CD1c-positive myeloid dendritic cell (primary cell): ENCODE measurements at regions not wholly inside any gene's neighbourhood (a gene's known extent, or its start where the extent isn't known, plus 50 kb on each side); places are given as distances from the start of the nearest gene placed in this dataset.
"Not testable (repeated sequence)": the region's sequence is repeated elsewhere in the genome, so short reads cannot be mapped to it uniquely, and the experiment has no call there.

Source experiments
- DNase-seq: peaks from one replicate; pipeline ENCODE4 v3.0.0-alpha.2; 2016; ENCODE audit errors: extremely low spot score

GRCh38 chr4:67038228-67038566 lies 507.1 kb downstream of the CENPC start:
- no peak for DNase-seq

GRCh38 chr4:67037504-67038227 lies 507.6 kb downstream of the CENPC start:
- DNase-seq: no peak

GRCh38 chr4:67036791-67037190 lies 508.5 kb downstream of the CENPC start:
- no peak for DNase-seq

GRCh38 chr4:67035986-67036385 lies 509.3 kb downstream of the CENPC start:
- DNase-seq: no peak

GRCh38 chr4:67035501-67035900 lies 509.8 kb downstream of the CENPC start:
- no peak for DNase-seq

- DNase-seq: no peak
Observed at GRCh38 chr4:67030636-67031035, 514.7 kb downstream of the CENPC start.

GRCh38 chr4:67020438-67020797 lies 524.9 kb downstream of the CENPC start:
- no peak for DNase-seq

GRCh38 chr4:67019686-67020437 lies 525.4 kb downstream of the CENPC start:
- DNase-seq: no peak

- DNase-seq: no peak
Observed at GRCh38 chr4:67014592-67014991, 530.7 kb downstream of the CENPC start.

- DNase-seq: no peak
Observed at GRCh38 chr4:67006791-67007190, 538.5 kb downstream of the CENPC start.

GRCh38 chr4:66991521-66991920 lies 553.8 kb downstream of the CENPC start:
- no peak for DNase-seq

- DNase-seq: no peak
Observed at GRCh38 chr4:66974665-66975064, 570.6 kb downstream of the CENPC start.

GRCh38 chr4:66972087-66972486 lies 573.2 kb downstream of the CENPC start:
- no peak for DNase-seq

- peak; percentile 9 for DNase-seq
Observed at GRCh38 chr4:66964467-66964866, 580.8 kb downstream of the CENPC start.

- no peak for DNase-seq
Observed at GRCh38 chr4:66963084-66963483, 582.2 kb downstream of the CENPC start.

GRCh38 chr4:66959207-66959606 lies 586.1 kb downstream of the CENPC start:
- DNase-seq: no peak

- DNase-seq: no peak
Observed at GRCh38 chr4:66956852-66957251, 588.5 kb downstream of the CENPC start.

- DNase-seq: no peak
Observed at GRCh38 chr4:66956426-66956825, 588.9 kb downstream of the CENPC start.

GRCh38 chr4:66955784-66956183 lies 589.5 kb downstream of the CENPC start:
- no peak for DNase-seq

- DNase-seq: peak; percentile 79
Observed at GRCh38 chr4:66949419-66949818, 595.9 kb downstream of the CENPC start.

GRCh38 chr4:66946761-66947160 lies 598.5 kb downstream of the CENPC start:
- DNase-seq: no peak

- DNase-seq: peak; percentile 79
Observed at GRCh38 chr4:66943112-66943511, 602.2 kb downstream of the CENPC start.

GRCh38 chr4:66931981-66932380 lies 613.3 kb downstream of the CENPC start:
- not testable (repeated sequence) for DNase-seq

- DNase-seq: no peak
Observed at GRCh38 chr4:66930206-66930605, 615.1 kb downstream of the CENPC start.
